Adrenal gland (tissue), 5 donors: ENCODE measurements at regions not wholly inside any gene's neighbourhood (a gene's known extent, or its start where the extent isn't known, plus 50 kb on each side); places are given as distances from the start of the nearest gene placed in this dataset.

Source experiments
- POLR2A ChIP-seq, 2 donors: fragments of 450-650 bp; IDR thresholded peaks; one replicate each; pipeline ENCODE4 v1.6.1; 2017; ENCODE audit warnings: antibody characterized with exemption in 2 of 2, mild to moderate bottlenecking in 2 of 2, moderate library complexity in 1 of 2
- TF ChIP-seq, protein P1 (sequence below), 6 experiments: fragments of 450-650 bp in 4 of 6; fragments of 200-600 bp in 2 of 6; sonication (generic) in 1 of 6; IDR thresholded peaks; 1 replicate in 5 of 6; 2 replicates in 1 of 6; pipeline versions ENCODE4 v1.5.1 to v1.8.0; 2016 to 2021; ENCODE audit warnings: antibody characterized with exemption in 6 of 6, mild to moderate bottlenecking in 2 of 6, moderate library complexity in 1 of 6
- donor health status: DM: no; HTN: no; CAD: no.

- TF ChIP-seq, protein P1, sequence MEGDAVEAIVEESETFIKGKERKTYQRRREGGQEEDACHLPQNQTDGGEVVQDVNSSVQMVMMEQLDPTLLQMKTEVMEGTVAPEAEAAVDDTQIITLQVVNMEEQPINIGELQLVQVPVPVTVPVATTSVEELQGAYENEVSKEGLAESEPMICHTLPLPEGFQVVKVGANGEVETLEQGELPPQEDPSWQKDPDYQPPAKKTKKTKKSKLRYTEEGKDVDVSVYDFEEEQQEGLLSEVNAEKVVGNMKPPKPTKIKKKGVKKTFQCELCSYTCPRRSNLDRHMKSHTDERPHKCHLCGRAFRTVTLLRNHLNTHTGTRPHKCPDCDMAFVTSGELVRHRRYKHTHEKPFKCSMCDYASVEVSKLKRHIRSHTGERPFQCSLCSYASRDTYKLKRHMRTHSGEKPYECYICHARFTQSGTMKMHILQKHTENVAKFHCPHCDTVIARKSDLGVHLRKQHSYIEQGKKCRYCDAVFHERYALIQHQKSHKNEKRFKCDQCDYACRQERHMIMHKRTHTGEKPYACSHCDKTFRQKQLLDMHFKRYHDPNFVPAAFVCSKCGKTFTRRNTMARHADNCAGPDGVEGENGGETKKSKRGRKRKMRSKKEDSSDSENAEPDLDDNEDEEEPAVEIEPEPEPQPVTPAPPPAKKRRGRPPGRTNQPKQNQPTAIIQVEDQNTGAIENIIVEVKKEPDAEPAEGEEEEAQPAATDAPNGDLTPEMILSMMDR (IDR thresholded peaks at IDR 0.05), result no peak
- no peak for TF ChIP-seq POLR2A (IDR thresholded peaks at IDR 0.05)
These were observed 182.8 kb upstream of the BMPER start for GRCh38 chr7:33722383-33723101.
